ENCODE measurements at regions not wholly inside any gene's neighbourhood (a gene's known extent, or its start where the extent isn't known, plus 50 kb on each side); places are given as distances from the start of the nearest gene placed in this dataset.

DNA sequence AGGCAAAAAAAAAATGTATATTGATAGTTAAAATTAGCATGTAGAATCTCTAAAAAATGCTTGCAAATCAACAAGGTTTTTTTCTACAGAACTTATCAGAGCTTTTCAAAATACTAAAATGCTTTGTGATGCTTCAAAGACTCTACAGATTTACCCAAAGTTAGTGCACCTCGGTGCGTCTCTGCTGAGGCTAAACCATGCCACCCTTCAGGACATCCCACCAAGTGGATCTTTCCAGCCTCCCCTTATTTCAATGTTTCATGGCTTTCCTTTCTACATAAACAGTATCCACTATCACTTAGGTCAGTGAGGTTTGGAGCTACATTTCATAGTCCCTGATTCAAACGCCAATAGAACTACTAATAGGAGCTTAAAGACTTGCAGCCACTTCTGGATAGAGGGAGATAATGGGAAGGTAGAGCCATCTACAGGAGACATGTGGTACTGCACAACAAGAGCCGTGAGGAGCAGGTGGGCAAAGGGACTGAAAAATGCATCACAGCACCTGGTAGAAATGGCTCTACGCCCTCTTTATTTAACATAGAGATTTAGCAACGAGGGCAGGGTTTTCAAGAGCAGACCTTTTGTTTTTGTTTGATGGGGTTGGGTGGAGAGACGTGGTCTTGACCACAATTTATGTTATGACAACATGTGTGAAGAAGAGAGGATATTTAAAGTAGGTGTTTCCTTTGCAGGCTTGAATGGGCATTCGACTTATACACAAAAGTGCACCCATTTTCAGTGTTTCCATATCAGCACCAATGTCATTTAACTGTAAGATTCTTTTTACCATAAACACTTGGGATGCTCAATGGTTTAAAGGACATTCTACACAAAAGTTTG lies 56.1 kb upstream of the SLC35G4 start:
- DNase-seq (ENCODE audit: low read depth, low spot score): peak; percentile 7

DNA sequence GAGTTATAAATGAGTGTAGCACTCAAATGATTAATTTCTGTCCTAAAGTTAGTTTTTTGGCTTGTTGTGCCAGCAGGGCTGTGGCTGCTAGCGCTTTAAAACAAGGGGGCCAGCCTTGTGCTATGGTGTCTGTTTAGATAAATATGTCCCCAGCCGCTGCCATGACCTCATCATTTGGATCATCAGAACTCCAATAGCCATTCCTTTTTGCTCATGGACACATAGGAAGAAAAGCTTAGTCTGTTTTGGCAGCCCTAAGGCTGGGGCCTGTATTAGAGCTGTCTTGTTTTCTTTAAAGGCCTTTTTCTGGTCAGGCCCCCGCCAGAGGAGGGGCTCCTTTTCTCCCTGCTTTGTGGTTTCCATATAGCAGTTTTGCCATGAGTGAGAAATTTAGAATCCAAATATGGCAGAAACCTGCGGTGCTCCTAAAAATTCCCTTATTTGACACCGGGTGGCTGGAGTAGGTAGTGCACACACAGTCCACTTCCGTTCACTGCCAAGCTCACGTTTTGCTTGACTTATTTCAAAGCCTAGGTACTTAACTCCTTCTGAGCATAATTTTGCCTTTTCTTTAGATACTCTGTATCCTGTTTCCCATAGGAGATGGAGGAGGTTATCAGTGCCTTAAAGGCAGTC lies 60.4 kb upstream of the SLC35G4 start:
- no peak for DNase-seq (ENCODE audit: low read depth, low spot score)

DNA sequence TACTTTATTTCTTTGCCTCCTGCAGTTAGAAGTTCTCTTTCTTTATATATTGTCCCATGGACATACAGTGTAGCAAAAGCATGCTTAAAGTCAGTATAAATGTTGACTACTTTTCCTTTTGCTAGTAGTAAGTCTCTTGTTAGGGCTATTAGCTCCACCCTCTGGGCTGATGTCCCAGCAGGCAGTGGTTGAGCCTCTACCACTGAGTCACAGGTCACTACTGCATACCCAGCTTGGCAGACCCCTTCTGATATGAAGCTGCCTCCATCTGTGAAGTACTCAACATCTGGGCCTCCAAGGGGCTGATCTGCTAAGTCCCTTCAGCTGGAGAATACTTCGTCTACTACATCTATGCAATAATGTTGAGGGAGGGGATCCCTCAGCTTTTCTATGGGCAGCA lies 61.0 kb upstream of the SLC35G4 start:
- DNase-seq (ENCODE audit: low read depth, low spot score): no peak

DNA sequence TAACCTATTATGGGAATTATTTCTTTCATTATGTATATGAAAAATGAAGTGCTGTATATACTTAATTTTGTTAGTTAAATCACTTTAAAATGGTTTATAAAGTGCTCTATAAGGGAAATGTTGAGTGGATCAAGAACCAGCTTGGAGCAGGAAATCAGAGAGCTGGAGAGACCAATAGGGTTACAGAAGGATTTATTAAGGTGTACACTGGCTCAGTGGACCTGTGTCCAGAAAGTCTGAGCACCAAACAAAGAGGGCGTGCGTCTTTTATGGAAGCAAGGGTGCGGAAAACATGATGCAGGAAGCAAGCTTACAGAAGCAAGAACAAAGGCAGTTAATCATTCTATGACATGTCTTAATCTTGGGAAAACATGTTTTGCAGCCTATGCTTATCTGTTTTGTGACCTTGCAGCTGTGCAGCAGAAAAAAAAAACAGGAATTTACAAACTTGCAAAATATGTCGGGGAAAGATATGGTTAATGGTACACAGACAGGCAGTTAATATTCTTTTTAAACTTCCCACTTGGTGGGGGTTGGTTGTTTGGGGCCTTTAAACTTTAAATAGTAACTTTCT lies 65.2 kb upstream of the SLC35G4 start:
- no peak for DNase-seq (ENCODE audit: low read depth, low spot score)

DNA sequence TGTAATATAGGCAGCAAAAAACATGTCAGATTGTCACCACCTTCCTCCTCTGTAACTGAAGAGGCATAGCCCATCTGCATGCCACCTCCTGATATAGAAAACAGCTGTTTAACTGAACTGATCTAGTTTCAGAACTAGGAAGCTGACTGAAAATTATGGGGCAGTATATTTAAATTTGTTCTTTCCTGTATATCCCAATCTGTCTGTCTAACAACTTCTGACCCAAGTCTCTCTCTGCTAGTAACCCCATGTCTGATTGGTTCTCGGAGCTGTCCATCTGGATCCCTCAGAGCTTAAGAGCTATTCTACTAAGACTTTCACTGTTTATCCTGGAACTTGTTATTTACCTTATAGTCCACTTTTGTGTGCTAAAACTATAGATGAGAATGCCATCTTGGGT lies 68.2 kb upstream of the SLC35G4 start:
- no peak for DNase-seq (ENCODE audit: low read depth, low spot score)

DNA sequence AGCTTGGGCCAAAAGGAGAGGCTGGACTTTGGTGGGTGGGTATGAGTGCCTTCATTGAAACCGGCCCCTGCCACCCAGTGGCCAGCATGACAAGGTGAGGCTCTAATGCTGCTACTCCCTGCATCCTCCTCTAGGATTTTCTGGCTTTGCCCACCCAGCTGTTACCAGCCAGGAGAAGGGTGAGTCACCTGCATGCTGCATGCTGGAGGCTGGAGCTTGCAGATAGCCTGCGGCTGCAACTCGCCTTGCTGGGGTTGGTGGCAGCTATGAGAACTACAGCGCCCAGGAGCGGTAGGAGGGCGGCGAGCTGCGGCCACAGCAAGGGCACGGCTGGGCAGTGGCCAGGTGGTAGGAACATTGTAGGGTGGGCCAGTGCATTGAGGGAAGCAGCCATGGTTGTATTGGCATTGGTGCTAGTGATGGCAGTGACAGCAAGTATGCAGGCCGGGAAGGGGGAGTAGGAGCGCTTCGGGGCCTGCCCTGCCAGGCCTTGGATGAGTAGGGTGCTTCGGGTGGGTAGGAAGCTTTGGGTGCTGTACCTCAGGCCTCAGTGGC lies 75.4 kb upstream of the SLC35G4 start:
- no peak for DNase-seq (ENCODE audit: low read depth, low spot score)

DNA sequence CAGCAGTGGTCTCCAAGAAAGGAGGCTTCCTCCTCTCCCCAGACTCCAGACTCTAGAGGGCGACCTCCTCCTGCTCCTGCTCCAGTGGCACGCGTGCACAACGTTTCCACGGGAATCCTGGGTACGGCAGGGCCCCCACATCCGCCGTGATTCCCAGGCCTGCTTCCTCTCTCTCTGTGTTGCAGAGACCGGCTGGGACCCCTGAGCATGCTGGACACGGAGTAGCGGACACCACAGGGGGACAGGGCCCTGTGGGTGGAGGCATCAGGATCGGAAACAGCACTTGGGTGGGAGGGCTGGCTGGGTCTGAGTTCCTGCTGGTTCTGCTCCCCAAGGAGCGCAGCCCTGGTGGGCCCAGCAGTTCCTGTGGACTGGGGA lies 75.9 kb upstream of the SLC35G4 start:
- no peak for DNase-seq (ENCODE audit: low read depth, low spot score)

DNA sequence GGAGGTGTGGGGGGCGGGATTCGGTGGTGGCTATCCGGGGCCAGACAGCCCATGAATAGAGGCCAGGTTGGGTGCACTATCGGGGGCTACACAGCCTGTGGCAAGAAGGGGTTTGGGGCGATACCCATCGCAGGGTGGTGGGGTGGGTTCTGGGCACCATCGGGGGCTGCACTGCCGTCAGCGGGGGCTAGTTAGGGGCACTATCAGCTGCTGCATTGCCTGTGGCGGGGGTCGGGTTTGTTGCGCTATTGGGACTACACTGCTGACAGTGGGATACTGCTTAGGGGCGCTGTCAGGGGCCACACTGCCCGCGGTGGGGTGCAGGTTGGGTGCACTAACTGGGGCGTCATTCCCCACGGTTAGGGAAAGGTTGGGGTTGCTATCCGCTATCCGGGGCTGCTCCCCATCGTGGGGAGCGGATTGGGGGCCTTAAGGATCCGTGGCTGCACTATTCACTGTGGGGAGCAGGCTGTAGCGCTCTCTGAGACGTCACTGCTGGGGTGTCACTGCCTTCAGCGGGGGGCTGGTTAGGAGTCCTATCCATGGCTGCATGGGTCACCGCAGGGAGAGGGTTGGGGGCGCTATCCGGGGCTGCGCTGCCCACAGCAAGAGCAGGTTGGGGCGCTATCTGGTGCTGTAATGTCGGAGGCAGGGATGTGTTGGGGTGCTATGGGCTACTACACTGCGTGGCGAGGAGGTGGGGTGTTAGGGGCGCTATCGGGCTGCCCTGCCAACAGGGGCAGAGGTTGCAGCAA lies 76.5 kb upstream of the SLC35G4 start:
- DNase-seq (ENCODE audit: low read depth, low spot score): no peak

DNA sequence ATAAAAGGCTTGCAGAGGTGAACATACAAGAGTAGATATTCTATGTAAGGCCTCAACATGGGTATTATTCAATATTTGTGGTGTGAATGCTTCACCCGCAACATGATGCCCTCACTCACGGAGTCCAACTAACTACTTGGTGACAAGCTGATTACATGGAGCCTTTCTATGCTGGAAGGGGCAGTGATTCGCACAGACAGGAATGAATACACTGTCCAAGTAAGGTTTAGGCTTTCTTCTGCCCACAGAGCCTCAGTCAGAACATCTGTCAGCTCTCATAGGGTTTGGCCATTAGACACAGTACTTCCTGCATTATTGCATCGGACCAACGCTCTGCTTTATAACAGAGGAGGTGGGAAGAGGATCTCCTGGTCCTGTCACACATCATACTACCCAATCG lies 80.3 kb upstream of the SLC35G4 start:
- DNase-seq (ENCODE audit: low read depth, low spot score): no peak

DNA sequence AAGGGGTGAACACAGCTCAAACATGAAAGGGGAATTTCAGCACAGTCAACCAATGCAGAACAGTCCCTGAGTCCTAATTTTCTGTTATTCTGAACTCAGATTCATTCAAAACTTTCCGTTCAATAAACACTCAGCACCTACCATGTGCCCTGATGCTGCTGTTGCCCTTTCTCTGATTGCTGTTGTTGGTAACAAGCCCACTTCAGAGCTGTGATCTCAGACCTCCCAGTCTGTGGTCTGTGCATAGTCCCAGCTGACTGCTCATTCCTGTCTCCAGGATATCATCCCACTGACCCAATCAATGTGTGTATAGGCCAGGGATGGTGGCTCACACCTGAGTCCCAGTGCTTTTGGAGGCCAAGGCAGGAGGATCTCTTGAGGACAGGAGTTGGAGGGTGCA lies 82.7 kb upstream of the SLC35G4 start:
- DNase-seq (ENCODE audit: low read depth, low spot score): no peak

DNA sequence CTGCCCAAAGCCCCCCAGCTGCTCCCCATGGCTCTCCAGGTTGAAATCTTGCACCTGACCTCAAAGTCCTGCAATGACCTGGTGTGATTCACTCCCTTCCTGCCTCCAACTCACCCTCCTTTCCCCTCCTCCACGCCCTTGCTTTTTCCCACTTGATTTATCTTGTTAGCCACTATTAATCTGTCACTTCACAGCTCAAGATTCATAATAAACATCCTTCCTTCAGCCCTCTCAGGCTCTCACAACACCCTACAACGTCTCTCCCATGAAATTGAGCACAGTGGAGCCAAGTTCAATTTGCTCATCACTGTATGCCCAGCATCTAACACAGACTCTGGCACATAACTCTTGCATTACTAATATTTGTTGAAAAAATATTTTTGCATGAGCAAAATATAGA lies 85.6 kb upstream of the SLC35G4 start:
- no peak for DNase-seq (ENCODE audit: low read depth, low spot score)

DNA sequence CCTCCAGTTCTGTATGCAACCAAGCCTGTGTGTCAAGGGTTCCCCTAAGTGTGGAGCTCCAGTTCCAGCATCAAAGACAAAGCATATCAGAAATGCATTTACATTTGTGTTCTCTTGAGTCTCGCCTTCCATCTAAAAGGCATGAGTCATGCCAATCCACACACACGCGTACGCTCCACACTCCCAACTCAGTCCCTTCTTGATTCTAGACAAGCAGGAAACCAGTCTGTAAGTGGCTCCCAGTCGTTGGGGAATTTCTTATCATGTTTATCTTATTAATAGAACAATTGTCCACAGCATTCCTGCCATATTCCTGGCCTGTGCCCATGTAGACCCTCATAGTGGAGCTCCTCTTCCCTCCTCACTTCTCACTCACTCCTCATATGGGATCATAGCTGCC lies 86.4 kb upstream of the SLC35G4 start:
- peak; percentile 13 for DNase-seq (ENCODE audit: low read depth, low spot score)

DNA sequence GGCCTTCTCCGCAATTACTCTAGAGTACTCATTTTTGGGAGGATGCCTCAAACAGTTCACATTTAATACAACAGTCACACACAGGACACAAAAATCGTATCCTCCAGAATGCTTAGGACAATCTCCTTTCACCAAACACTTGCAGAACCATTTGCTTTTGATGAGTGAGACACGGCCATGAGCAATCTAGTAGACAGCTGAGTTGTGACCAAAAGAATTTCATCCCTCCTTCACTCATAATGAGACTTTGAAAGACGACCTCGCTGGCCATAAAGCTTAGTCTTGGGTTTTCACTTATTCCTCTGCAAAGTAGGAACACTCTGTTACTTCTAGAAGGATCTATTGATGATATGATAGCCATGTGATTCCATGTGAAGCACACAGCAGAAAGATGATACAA lies 87.5 kb upstream of the SLC35G4 start:
- no peak for DNase-seq (ENCODE audit: low read depth, low spot score)

DNA sequence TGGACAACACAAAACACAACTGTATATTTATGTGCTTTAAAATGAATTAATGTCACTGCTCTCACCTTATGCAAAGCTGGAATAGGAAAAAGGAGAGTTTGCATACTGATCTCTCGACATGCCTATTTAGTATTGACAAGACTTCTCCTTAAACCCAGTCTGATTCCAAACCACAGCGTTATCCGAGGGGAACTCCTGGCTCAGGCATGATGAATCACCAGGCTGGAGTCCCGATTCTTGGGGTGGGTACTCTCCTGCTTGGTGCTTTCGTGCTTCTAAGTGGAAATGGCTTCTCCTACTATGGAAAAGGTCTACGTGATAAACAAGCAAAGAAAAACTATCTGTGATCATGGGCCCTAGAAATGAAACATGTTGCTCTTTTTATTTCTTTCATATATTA lies 88.9 kb upstream of the SLC35G4 start:
- DNase-seq (ENCODE audit: low read depth, low spot score): no peak

DNA sequence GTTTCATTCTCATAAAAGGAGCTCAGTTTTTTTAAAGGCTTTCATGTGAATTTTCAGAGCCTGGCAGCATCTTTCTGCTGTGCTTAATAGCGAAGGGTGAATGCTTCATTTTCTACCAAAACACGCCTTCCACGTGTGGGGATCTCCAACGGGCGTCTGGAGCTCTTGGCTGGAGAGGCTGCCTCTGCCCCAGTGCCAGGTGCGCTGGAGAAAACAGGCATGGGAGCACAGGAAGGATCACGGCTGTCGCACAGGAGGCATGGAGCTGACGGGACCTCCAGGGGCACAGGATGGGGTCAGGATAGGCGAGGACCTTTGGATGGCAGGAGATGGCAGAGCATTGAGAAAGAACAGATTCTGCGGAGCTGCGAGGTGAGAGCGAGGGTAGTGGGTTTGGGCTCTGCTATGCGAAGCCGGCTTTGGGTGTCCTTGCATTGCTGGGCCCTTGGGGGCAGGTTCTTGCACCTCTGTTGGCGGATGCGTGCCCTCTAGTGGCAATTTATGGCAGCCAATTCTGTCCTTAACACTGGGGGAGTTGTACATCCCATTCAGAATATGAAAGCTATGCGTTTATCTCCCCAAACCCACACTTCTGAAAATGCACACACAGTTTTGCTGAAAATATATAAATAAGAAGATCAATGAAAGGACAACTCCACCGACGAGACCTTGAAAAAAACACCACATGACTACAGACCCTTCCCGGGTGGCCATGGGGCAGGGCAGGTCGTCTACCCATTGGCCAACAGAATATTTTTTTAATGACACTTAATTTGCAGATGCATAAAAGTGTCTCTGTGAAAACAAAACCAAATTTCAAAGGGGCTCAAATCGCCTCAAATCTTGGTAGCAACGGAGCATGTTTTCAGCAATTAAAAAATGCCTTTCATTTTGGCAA lies 90.4 kb upstream of the SLC35G4 start:
- DNase-seq (ENCODE audit: low read depth, low spot score): peak; percentile 24

DNA sequence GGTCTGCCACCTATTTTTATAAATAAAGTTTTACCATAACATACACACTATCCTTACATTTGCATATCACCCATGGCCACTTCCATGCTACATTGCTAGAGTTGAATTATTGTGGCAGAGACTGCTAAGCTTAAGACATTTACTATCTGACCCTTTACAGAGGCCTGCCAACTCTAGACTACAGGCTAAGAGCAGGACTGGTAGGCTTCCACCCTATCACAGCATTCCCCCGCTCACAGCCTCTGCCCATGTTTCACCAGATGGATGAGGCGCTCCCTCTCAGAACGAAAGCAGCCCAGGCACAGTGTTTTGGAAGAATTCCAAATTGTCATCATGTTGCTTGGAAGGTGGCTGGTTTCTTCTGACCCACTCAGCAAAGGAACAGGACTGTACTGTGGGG lies 91.7 kb upstream of the SLC35G4 start:
- no peak for DNase-seq (ENCODE audit: low read depth, low spot score)

DNA sequence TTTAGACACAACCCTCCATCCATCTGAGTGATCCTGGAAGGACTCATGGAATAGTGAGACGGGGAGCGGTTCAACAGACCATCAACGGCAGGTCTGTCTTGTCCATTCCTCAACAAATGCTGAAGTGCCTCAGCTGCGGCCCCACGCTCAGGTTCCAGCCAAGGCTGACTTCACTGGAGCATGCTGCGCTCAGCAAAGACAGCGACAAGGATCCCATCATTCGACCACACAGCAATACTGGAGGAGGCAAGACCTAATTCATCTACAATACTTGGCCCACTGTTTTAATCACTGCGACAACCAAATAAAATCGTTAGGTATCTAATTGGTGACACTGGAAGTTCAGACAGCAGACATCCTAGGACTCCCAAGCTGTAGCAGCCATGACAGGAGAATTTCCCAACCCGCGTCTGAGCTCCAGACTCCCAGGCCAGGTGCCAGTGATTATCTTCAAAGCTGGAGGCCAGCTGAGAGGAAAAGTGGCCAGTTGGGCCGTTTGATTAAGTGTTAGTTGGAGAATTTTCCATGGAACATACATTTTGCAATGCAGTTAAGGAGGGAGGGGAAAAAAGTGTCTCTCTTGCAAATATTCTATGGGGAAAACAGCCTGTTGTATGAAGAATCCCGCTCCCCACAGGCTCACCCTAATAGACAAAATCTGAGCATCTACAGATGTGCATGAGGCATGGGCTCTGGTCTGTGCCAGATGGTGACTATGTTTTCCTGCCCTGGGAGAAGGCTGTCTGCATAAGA lies 92.5 kb upstream of the SLC35G4 start:
- DNase-seq (ENCODE audit: low read depth, low spot score): no peak

DNA sequence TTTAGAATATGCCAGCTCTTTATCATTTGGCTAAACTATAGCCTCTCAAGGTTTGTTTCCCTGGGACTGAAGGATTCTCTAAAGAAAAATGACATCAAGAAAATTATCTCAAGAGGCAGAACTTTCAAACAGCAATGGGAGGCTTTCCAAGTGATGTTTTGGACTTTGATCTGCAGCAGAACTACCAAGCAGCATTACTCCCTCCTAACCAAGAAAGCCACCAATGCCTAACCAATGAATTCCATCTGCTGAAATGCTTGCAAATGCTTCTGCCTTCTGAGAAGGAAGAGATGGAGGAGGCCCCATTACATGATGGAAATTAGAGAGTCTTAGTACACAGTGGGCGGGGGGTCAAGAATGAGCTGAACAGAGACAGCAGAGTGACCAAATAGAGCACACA lies 95.1 kb upstream of the SLC35G4 start:
- no peak for DNase-seq (ENCODE audit: low read depth, low spot score)

DNA sequence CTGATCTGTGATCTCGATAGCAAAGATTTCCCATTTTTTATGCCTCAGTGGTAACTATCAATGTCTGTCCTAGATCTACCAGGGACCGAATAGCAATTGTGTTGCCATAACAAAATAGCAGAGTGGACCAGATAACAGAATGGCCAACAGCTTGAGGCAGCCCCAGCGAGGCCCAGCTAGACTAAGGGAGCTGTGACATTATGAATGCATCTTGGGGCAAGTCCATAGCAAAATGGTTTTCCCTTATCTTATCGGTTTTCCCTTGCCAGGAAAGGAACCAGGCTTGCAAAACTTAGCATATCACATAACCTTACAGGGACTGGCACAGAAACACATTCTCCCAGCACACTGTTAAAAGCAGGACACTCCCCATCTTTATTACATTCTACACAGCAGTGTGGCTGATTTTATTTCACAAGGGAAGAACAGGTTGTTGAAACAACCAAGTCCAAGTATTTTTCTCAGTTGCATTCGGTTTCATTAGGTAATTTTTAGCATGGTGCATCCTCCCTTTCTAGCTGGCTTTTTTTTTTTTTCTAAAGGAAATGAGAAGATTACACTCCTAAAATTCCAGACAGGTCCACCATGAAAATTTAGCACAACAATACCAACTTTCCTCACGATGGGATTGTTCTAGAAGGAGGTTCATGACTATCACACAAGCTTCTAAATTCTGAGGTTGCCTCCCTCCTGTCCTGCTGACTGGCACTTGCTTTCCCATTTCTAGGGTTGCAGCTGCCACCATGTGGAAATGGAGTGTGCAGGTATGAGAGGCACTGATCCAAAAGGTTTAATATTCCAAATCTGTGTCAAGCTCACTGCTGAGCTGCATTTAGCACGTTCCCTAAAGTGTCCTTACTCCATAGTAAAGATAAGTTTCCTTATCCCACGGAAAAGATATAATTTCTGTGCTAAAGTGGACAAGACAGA lies 97.0 kb upstream of the SLC35G4 start:
- DNase-seq (ENCODE audit: low read depth, low spot score): no peak

Measured in pulmonary artery endothelial cell (primary cell).